GM19035 (cell line): ENCODE measurements at regions not wholly inside any gene's neighbourhood (a gene's known extent, or its start where the extent isn't known, plus 50 kb on each side); places are given as distances from the start of the nearest gene placed in this dataset.
"Not testable (repeated sequence)": the region's sequence is repeated elsewhere in the genome, so short reads cannot be mapped to it uniquely, and the experiment has no call there.

Experiments
- ATAC-seq: cut with Tn5 transposase; IDR thresholded peaks from one replicate; pipeline ENCODE4 v1.9.1; 2021; ENCODE audit not compliant: unreplicated experiment

GRCh38 chr12:125304029-125304428 is 238.8 kb downstream of the AACS start:
- no peak for ATAC-seq

- no peak for ATAC-seq
These were observed 240.0 kb downstream of the AACS start for GRCh38 chr12:125305231-125305630.

- ATAC-seq, result no peak
These were observed 245.2 kb downstream of the AACS start for GRCh38 chr12:125310461-125310860.

GRCh38 chr12:125311050-125311449 is 245.8 kb downstream of the AACS start:
- ATAC-seq, result no peak

GRCh38 chr12:125312471-125312870 is 247.2 kb downstream of the AACS start:
- ATAC-seq, result no peak

- no peak for ATAC-seq
These were observed 249.0 kb downstream of the AACS start for GRCh38 chr12:125314051-125314755.

GRCh38 chr12:125315771-125316170 is 250.5 kb downstream of the AACS start:
- no peak for ATAC-seq

- ATAC-seq, result no peak
These were observed 254.9 kb downstream of the AACS start for GRCh38 chr12:125320177-125320576.

GRCh38 chr12:125324861-125325490 is 259.7 kb downstream of the AACS start:
- no peak for ATAC-seq

GRCh38 chr12:125329239-125330102 is 264.2 kb downstream of the AACS start:
- ATAC-seq, result no peak

GRCh38 chr12:125330645-125331341 is 265.6 kb downstream of the AACS start:
- ATAC-seq, result peak; percentile 77

GRCh38 chr12:125331342-125332052 is 266.3 kb downstream of the AACS start:
- ATAC-seq, result no peak

- ATAC-seq, result no peak
These were observed 267.7 kb downstream of the AACS start for GRCh38 chr12:125332900-125333299.

GRCh38 chr12:125336246-125336645 is 271.0 kb downstream of the AACS start:
- no peak for ATAC-seq

GRCh38 chr12:125340791-125341190 is 275.6 kb downstream of the AACS start:
- ATAC-seq, result no peak

GRCh38 chr12:125341422-125341821 is 276.2 kb downstream of the AACS start:
- no peak for ATAC-seq

GRCh38 chr12:125343649-125344048 is 278.4 kb downstream of the AACS start:
- no peak for ATAC-seq

- no peak for ATAC-seq
These were observed 281.1 kb downstream of the AACS start for GRCh38 chr12:125346362-125346761.

- no peak for ATAC-seq
These were observed 286.6 kb downstream of the AACS start for GRCh38 chr12:125351788-125352187.

- ATAC-seq, result not testable (repeated sequence)
These were observed 287.8 kb downstream of the AACS start for GRCh38 chr12:125353002-125353401.

- ATAC-seq, result no peak
These were observed 288.6 kb downstream of the AACS start for GRCh38 chr12:125353871-125354270.
